ENCODE measurements at regions not wholly inside any gene's neighbourhood (a gene's known extent, or its start where the extent isn't known, plus 50 kb on each side); places are given as distances from the start of the nearest gene placed in this dataset.

DNA sequence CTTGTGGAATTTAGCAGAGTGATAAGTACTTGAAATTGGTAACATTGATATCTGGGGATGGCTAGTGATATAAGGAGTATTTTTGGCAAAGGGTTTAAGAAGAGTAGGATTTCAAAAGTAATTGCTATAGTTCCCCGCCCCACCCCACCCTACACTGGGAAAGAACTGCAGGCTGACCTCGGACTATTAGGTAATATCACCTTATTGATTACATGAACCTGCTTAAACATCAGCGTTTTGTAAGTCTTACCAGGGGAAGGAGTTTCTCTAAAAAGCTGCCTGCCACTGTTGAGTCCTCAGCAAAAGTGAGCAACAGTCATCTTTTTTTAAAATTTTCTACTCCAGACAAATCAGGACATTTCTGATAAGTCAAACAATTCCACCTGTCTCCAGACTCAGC, 337.3 kb downstream of the DTWD2 start:
- H3K4me3 ChIP-seq (ENCODE audit: control insufficient read depth, low read depth, low read length), result no peak overlapping the region
- DNase-seq (ENCODE audit: low read depth), result no peak
- no peak for TF ChIP-seq CTCF (IDR thresholded peaks at IDR 0.05; ENCODE audit: control insufficient read depth, insufficient read depth, low read depth, low read length, missing control alignments)

- no peak for TF ChIP-seq CTCF (IDR thresholded peaks at IDR 0.05; ENCODE audit: control insufficient read depth, insufficient read depth, low read depth, low read length, missing control alignments)
- H3K4me3 ChIP-seq (ENCODE audit: control insufficient read depth, low read depth, low read length), result no peak overlapping the region
- no peak for DNase-seq (ENCODE audit: low read depth)
Observed at GRCh38 chr5:118647587-118647986, 340.8 kb downstream of the DTWD2 start.

- TF ChIP-seq CTCF (IDR thresholded peaks at IDR 0.05; ENCODE audit: control insufficient read depth, insufficient read depth, low read depth, low read length, missing control alignments), result no peak
- H3K4me3 ChIP-seq (ENCODE audit: control insufficient read depth, low read depth, low read length), result no peak overlapping the region
Observed at GRCh38 chr5:118646917-118647316, 341.4 kb downstream of the DTWD2 start.

GRCh38 chr5:118637947-118638670, 350.2 kb downstream of the DTWD2 start:
- no peak for TF ChIP-seq CTCF (IDR thresholded peaks at IDR 0.05; ENCODE audit: control insufficient read depth, insufficient read depth, low read depth, low read length, missing control alignments)
- no peak overlapping the region for H3K4me3 ChIP-seq (ENCODE audit: control insufficient read depth, low read depth, low read length)
- DNase-seq (ENCODE audit: low read depth), result no peak

More at GRCh38 chr5:118646917-118647316, 341.4 kb downstream of the DTWD2 start:
- DNase-seq (ENCODE audit: low read depth), result no peak

- no peak overlapping the region for H3K4me3 ChIP-seq (ENCODE audit: control insufficient read depth, low read depth, low read length)
- DNase-seq (ENCODE audit: low read depth), result no peak
- TF ChIP-seq CTCF (IDR thresholded peaks at IDR 0.05; ENCODE audit: control insufficient read depth, insufficient read depth, low read depth, low read length, missing control alignments), result no peak
Observed at GRCh38 chr5:118628660-118629354, 359.5 kb downstream of the DTWD2 start.

- TF ChIP-seq CTCF (IDR thresholded peaks at IDR 0.05; ENCODE audit: control insufficient read depth, insufficient read depth, low read depth, low read length, missing control alignments), result no peak
- DNase-seq (ENCODE audit: low read depth), result no peak
- H3K4me3 ChIP-seq (ENCODE audit: control insufficient read depth, low read depth, low read length), result no peak overlapping the region
Observed at GRCh38 chr5:118620233-118620632, 368.1 kb downstream of the DTWD2 start.
